ENCODE measurements at regions not wholly inside any gene's neighbourhood (a gene's known extent, or its start where the extent isn't known, plus 50 kb on each side); places are given as distances from the start of the nearest gene placed in this dataset.

DNA sequence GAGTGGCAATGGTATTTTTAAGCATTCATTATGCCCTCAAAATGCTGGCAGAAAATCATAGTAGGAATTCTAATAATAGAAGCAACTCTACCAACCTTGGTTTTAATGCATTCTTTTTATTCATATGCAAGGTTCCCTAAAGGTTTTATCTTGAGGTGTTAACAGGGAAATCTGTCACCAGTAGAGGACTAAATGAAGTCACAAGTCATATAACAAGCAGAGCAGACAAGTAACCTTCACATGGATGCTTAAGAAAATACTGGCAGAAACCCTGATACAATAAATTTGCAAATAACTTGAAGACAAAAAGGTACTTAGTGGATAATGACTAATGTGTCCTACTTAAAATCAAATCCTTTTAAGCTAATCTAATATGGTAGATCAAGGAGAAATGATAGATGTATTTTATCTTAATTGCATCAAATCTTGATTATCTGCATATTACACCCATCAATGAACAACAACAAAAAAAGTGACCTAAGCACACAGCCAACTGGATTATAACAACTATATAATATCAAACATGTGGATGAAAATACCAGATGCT, 73.3 kb downstream of the RFC3 start:
- DNase-seq, result no peak

DNA sequence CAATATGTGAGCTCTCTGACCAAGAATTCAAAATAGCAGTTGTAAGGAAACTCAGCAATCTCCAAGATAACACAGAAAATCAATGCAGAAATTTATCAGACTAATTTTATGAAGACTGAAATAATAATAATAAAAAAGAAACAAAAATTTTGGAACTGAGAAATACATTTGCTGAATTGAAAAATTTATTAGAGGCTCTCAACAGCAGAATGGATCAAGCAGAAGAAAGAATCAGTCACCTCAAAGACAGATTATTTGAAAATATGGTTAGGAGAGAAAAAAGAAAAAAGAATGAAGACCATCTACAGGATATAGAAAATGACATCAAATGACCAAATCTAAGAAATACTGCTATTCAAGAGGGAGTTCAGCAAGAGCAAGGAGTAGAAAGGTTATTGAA, 75.6 kb downstream of the RFC3 start:
- DNase-seq, result no peak

DNA sequence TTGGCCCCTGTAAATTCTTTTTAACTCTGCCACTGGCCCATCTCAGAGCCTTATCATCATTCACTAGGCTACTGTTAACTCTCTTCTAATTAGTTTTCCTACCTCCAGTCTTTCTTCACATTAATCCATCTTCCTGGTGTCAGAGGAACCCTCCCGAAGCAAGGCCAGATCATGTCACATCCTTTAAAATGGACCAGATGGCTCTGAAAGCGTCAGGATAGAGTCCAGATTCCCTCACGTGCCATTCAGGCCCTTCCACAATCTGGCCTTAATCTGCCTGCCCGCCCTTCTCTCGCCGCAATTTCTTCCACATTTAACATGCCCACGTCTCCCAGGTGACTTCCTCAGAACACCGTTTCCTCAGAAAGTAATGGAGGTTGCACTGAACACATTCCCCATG, 86.5 kb downstream of the RFC3 start:
- DNase-seq, result no peak

GRCh38 chr13:33908116-33908515, 90.2 kb downstream of the RFC3 start:
- DNase-seq, result no peak

DNA sequence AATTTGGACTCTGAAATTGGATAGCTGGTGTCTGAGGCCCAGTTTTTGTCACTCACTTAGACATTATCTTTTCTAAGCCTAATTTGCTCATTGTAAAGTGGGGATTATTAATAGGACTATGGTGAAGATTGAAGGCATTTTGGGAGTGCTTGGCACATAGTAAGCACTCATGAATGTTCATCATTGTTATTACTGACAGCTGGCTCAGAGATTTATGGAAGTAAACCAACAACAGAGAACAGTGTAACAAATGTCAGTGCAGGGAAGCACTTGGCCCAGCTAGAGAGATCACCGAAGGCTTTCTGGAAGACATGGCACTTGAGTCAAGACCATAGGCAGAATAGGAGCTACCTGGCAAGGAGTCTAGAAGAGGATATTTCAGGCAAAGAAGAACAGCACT, 92.3 kb downstream of the RFC3 start:
- DNase-seq, result no peak

GRCh38 chr13:33911521-33911920, 93.6 kb downstream of the RFC3 start:
- DNase-seq, result no peak

DNA sequence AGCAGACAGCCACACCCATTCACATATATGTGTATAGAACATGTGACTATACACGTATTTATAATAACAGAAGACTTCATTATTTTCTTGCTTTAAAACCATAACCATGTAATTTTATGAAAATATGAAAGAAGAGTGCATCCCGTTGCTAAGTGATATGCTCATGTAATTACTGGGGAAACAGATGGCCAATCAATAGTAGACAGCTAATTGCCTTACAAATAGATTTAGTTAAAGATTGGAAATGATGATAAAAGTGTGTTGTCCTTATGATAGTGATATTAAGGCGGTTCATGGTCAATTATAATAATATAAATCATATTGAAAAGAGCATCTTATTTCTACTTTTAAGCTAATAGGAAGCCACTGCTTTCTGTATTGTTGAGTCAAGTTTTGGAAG, 95.9 kb downstream of the RFC3 start:
- no peak for DNase-seq

- DNase-seq, result no peak
Measured at GRCh38 chr13:33917190-33917589, 99.2 kb downstream of the RFC3 start.

DNA sequence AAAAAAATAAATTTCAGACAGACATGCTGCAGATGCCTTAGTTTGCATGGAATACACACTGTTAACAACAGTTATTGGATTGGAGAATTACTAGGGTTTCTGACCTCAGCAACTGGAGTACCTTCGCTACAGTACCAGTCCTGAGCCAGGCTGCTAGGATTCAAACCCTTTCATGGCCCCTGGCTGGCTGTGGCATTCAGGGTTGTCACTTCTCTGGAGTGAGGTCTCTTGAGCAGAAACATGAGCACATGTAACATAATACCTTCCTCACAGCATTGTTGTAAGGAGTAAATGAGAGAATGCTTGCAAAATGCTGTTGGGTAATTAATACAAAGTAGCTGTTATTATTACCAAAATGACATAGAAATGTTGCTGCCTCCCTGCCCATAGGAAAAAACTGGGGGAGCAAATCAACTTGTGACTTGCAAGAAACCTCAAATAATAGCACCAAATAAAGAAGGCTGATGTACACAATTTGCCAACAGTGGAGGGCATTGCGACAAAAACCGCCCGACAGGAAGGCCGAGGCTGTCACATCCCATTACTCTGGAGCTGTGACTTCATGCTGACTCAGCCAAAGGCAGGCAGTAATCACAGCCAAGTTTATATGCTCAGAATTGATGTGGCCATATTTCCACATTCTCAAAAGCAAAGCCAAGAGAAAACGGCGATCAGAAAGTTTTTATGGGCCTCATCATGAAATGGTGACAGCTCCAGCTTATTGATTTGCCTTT, 100.4 kb downstream of the RFC3 start:
- DNase-seq, result no peak

- no peak for DNase-seq
Measured at GRCh38 chr13:33919120-33919519, 101.2 kb downstream of the RFC3 start.

DNA sequence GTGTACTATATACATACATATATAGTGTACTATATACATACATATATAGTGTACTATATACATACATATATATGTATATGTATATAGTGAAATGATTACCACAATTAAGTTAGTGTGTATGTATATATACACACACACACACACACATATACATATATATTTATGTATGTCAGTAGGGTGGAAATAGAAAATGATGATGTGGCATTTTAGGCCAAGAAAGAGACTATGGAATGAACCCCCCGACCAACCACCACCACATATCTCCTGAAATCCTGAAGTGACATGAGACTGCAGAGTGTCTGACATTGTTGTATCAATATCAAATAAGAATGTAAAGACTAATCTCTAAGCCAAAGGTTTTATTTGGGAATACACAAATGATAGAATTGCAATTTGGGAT, 107.6 kb downstream of the RFC3 start:
- DNase-seq, result no peak

- DNase-seq, result no peak
Measured at GRCh38 chr13:33927315-33927714, 109.4 kb downstream of the RFC3 start.

GRCh38 chr13:33931397-33932311, 113.7 kb downstream of the RFC3 start:
- DNase-seq, result no peak

- no peak for DNase-seq
Measured at GRCh38 chr13:33932769-33933406, 114.9 kb downstream of the RFC3 start.

DNA sequence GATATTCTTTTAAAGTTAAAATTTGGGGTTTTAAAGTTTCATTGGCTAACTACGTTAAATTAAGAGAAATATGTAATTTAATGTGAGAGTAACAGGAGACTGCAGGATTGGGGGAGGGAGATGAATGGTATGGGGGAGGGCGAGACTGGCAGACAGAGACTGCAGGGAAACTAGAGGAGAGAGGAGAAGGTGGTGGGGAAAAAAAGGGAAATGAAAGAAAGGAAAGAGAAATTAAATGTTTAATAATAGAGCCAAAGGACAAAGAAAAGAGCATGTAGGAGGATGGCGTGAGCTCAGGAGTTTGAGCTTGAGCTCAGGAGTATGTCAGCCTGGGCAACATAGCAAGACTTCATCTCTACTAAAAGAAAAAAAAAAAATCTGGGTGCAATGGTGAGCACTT, 115.9 kb downstream of the RFC3 start:
- no peak for DNase-seq

GRCh38 chr13:33934343-33934742, 116.4 kb downstream of the RFC3 start:
- no peak for DNase-seq

DNA sequence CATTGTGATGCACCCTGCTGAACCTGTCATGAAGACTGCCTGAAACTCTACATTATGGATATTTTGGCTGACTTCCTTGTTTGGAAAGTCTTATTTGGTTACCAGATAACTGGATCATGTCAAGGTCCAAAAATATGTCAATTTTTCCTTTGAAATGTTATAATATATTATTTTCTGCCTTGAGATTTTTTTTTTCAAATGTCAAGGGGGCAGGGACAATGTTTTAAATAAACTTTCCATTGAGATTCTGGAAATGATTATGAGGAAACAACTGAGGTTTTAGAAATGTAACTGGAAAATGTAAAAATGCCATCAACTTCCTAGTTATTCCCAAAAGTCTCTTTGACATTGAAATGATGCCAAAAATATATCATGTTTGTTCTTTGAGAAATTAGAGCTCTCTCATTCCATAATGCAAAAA, 117.0 kb downstream of the RFC3 start:
- DNase-seq, result no peak

- DNase-seq, result no peak
Measured at GRCh38 chr13:33935969-33936368, 118.0 kb downstream of the RFC3 start.

GRCh38 chr13:33937373-33938098, 119.6 kb downstream of the RFC3 start:
- DNase-seq, result no peak

- no peak for DNase-seq
Measured at GRCh38 chr13:33940256-33940655, 122.3 kb downstream of the RFC3 start.

DNA sequence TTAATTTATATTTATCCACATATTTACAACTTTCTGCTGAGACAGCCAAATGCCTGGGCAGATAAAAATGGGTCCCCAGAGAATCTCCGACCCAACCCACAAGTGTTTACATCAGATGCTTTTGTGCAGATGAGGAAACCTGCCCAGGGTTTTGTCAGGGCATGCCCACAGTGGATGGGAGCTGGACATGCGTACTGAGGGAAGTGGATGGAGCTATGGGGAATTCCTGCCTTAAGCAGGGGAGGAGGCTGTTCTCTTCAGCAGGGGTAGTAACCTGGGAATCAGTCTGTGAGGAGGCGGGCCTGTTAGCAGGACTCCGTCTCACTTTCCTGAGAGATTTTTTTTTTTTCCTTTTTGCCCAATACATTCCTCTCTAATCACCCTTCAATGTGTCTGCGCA, 122.9 kb downstream of the RFC3 start:
- no peak for DNase-seq

DNA sequence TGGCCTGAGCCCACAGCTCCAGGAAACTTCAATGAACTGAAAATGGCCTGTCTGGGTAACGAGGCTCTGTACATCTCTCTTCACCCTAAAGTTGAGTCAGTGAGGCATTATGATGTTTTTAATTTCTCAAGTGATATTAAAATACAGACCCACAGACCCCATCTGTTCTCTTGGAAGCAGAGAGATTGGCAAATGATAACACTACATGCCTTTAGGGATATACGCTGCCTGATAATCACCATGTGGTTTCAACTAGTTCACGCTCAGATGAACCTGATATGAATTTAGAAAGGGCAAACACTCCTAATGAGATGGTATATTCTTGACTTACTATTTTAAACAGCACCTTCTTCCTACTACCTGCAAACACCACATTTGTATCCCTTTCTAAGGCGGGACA, 127.5 kb downstream of the RFC3 start:
- DNase-seq, result no peak

- no peak for DNase-seq
Measured at GRCh38 chr13:33953203-33953602, 135.3 kb downstream of the RFC3 start.
